ENCODE measurements at regions not wholly inside any gene's neighbourhood (a gene's known extent, or its start where the extent isn't known, plus 50 kb on each side); places are given as distances from the start of the nearest gene placed in this dataset.

- Histone ChIP-seq H3K4me1 (ENCODE audit: insufficient read depth, low read length) (no peaks in the 10 kb centered on the region), H3K27ac (ENCODE audit: low read length) (no peak overlapping the region), H3K4me3 (ENCODE audit: low read depth in 1 of 2, low read length in 2 of 2) (no peak overlapping the region), H3K9me3 (ENCODE audit: insufficient read depth, low read length, severe bottlenecking) (peaks cover 20% of the 10 kb centered on the region), H2AFZ (ENCODE audit: low read depth, low read length) (no peak overlapping the region), H3K36me3 (ENCODE audit: insufficient read depth, low read length) (no peaks in the 10 kb centered on the region), H4K20me1 (ENCODE audit: insufficient read depth, low read length) (no peaks in the 10 kb centered on the region), H3K27me3 (ENCODE audit: insufficient read depth, low read length, poor library complexity) (no peaks in the 10 kb centered on the region), H3K79me2 (ENCODE audit: insufficient read depth, low read length) (no peaks in the 10 kb centered on the region), H3K9ac (ENCODE audit: low read depth, low read length) (no peak overlapping the region), H3K4me2 (ENCODE audit: insufficient read depth, low read length) (no peak overlapping the region)
- DNase-seq (no peak), ATAC-seq (ENCODE audit: insufficient read depth, low read depth) (no peak)
- TF ChIP-seq CTCF (IDR thresholded peaks at IDR 0.05; ENCODE audit: borderline replicate concordance, extremely low read depth, low read length, poor library complexity, severe bottlenecking) = no peak
- TF ChIP-seq EZH2 (IDR thresholded peaks at IDR 0.05; ENCODE audit: borderline replicate concordance, low read depth, low read length, severe bottlenecking) = no peak
Observed at GRCh38 chr6:166019214-166019613, 148.4 kb downstream of the TBXT start.

GRCh38 chr6:166017032-166017635, 150.5 kb downstream of the TBXT start:
- TF ChIP-seq EZH2 (IDR thresholded peaks at IDR 0.05; ENCODE audit: borderline replicate concordance, low read depth, low read length, severe bottlenecking) (no peak), CTCF (IDR thresholded peaks at IDR 0.05; ENCODE audit: borderline replicate concordance, extremely low read depth, low read length, poor library complexity, severe bottlenecking) (no peak)
- H3K9ac ChIP-seq (ENCODE audit: low read depth, low read length) = no peak overlapping the region
- DNase-seq (no peak), ATAC-seq (ENCODE audit: insufficient read depth, low read depth) (no peak)
- H3K79me2 ChIP-seq (ENCODE audit: insufficient read depth, low read length) = no peaks in the 10 kb centered on the region
- H2AFZ ChIP-seq (ENCODE audit: low read depth, low read length) = no peak overlapping the region
- H3K27me3 ChIP-seq (ENCODE audit: insufficient read depth, low read length, poor library complexity) = no peaks in the 10 kb centered on the region
- H4K20me1 ChIP-seq (ENCODE audit: insufficient read depth, low read length) = no peaks in the 10 kb centered on the region
- peaks cover 20% of the 10 kb centered on the region for H3K9me3 ChIP-seq (ENCODE audit: insufficient read depth, low read length, severe bottlenecking)
- no peak overlapping the region for H3K27ac ChIP-seq (ENCODE audit: low read length)
- H3K36me3 ChIP-seq (ENCODE audit: insufficient read depth, low read length) = no peaks in the 10 kb centered on the region
- no peak overlapping the region for H3K4me3 ChIP-seq (ENCODE audit: low read depth in 1 of 2, low read length in 2 of 2)
- H3K4me1 ChIP-seq (ENCODE audit: insufficient read depth, low read length) = no peaks in the 10 kb centered on the region
- H3K4me2 ChIP-seq (ENCODE audit: insufficient read depth, low read length) = no peak overlapping the region

- Histone ChIP-seq H2AFZ (ENCODE audit: low read depth, low read length) (no peak overlapping the region), H3K27me3 (ENCODE audit: insufficient read depth, low read length, poor library complexity) (no peaks in the 10 kb centered on the region), H3K36me3 (ENCODE audit: insufficient read depth, low read length) (no peaks in the 10 kb centered on the region), H3K9ac (ENCODE audit: low read depth, low read length) (no peak overlapping the region), H3K4me1 (ENCODE audit: insufficient read depth, low read length) (no peaks in the 10 kb centered on the region), H3K4me3 (ENCODE audit: low read depth in 1 of 2, low read length in 2 of 2) (no peak overlapping the region), H3K27ac (ENCODE audit: low read length) (no peak overlapping the region), H4K20me1 (ENCODE audit: insufficient read depth, low read length) (no peaks in the 10 kb centered on the region), H3K79me2 (ENCODE audit: insufficient read depth, low read length) (no peaks in the 10 kb centered on the region), H3K9me3 (ENCODE audit: insufficient read depth, low read length, severe bottlenecking) (peaks cover 20% of the 10 kb centered on the region), H3K4me2 (ENCODE audit: insufficient read depth, low read length) (no peak overlapping the region)
- no peak for TF ChIP-seq EZH2 (IDR thresholded peaks at IDR 0.05; ENCODE audit: borderline replicate concordance, low read depth, low read length, severe bottlenecking)
- TF ChIP-seq CTCF (IDR thresholded peaks at IDR 0.05; ENCODE audit: borderline replicate concordance, extremely low read depth, low read length, poor library complexity, severe bottlenecking) = no peak
- no peak for DNase-seq
- no peak for ATAC-seq (ENCODE audit: insufficient read depth, low read depth)
Observed at GRCh38 chr6:166014966-166015365, 152.7 kb downstream of the TBXT start.

Measured in DND-41 (cell line).